HG02678 (cell line): ENCODE measurements at regions not wholly inside any gene's neighbourhood (a gene's known extent, or its start where the extent isn't known, plus 50 kb on each side); places are given as distances from the start of the nearest gene placed in this dataset.

Experiments
- ATAC-seq: cut with Tn5 transposase; IDR thresholded peaks from one replicate; pipeline ENCODE4 v1.9.1; 2021; ENCODE audit warnings: mild to moderate bottlenecking, moderate library complexity; ENCODE audit not compliant: unreplicated experiment

DNA sequence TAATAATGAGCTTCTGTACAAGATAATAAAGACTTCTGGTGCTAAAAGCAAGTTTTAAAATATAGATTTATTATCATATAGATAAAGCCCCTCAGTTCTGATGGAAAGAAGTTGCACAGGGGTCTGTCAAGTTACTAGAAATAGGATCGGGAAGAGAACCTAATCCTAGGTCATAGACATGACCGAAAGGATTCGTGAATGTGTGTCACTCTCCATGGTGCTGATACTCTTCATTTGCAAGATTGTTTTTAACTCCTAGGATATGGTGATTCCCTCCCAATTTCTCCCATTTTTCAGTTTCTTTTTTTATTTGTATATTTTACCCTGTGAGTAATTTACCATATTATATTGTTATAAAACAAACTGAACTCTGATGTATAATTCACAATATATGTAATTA, 58.9 kb upstream of the CTNNA2 start:
- ATAC-seq = no peak

DNA sequence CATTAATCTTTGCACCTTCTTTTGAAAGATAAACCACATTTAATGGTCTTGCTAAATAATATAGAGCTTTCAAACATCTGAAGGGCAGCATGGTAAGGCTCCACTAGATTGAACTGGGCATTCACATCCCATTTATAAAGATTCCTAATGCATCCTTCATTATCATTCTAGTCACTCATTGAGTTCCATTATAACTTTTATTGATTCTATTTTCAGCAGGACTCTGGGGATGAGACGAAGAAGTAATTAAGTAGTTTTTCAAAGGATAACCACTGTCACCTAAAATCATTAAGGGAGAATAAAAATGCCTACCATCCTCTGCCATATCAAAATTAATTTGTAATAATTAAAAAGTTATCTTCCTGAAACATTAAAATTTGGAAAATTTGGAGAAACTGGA, 60.2 kb upstream of the CTNNA2 start:
- ATAC-seq = no peak

DNA sequence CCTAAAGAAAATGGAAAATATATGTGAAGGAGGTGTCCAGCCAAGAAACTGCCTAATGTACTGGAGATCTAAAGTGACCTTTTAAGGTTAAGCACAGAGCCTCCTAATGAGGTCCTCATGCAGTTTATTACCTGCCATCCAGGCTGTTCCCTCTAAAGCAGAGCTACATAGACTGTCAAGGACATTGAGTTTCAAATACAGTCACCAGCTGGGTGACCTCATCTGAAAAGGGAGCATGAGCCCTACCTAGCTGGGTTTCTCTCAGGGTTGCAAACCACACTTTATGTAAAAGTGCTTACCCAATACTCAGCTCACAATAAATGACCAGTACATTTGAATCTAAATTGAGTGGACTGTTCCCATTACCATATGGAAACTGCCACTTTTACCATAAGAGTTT, 65.4 kb upstream of the CTNNA2 start:
- ATAC-seq = no peak

DNA sequence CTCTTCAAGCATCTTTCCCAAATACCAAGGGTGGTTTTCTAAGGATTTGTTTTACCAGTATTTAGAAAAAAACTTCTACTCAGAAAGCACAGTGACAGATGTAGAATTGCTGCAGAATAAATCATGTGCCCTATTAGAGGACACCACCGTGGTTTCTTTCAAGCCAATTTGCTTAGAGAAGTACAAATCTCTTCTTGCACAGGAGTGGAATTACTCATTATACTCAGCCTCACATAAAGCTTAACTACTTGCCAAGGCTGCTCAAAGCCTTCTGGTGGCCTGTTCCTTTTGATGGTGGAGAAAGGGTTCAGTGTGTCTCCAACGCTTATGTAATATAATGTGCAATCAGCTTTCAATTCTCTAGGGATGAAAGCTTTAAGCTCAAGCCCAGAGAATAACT, 66.5 kb upstream of the CTNNA2 start:
- ATAC-seq = no peak

DNA sequence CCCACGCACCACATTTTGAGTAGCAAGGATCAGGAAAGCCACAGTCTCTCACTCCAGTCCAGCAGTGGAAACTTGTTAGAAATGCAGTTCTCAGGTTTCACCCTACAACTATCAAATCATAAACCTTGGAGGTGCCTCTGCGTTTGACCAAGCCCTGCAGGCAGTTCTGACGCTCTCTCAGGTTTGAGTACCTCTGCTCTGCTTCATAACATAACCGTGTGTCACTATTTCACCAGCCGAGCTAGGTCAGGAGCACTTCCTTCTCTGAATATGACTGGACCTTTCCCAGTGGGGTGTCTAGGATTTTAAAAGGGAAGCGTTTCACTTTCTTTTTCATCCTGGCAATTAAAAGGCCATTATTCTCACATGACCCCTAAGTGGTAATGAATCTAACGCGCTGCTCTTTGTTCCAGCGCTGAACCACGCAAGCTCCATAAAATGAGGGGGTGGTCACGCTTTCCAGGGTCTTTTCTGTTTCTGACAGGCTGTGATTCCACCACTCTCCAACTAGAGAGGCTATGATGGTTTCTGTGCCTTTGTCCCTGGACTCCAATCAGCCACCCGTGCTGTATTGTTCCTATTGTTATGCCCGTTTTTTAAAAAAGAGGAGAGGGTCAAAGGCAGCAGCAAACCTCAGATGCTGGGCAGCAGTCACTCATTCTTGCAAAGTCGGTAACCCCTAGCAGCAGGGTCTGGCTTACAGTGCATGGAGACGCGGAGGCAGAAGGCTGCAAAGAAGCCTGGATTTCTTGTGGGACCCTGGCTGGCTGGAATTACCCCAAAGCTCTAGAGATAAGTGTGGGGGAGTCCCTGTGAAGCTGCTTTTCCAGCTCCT, 75.2 kb upstream of the CTNNA2 start:
- no peak for ATAC-seq

DNA sequence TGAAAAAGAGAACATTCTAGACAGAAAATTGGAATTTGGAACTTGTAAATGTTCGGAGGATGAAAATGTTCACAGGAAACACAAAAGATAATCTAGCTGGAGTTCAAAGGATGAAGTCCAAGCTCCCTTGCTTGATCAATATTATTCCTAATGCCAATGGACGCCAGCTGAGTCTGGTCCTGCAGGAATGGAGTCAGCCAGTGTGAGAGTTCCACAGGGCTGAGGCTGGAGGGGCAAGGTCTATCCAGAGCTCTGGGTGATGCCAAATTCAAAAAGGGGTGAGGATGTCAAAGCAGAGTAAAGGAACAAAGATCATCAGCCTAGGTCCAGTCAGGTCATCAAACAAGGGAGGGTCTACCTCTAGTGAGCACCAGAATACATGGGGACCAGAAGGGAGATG, 78.5 kb upstream of the CTNNA2 start:
- no peak for ATAC-seq

DNA sequence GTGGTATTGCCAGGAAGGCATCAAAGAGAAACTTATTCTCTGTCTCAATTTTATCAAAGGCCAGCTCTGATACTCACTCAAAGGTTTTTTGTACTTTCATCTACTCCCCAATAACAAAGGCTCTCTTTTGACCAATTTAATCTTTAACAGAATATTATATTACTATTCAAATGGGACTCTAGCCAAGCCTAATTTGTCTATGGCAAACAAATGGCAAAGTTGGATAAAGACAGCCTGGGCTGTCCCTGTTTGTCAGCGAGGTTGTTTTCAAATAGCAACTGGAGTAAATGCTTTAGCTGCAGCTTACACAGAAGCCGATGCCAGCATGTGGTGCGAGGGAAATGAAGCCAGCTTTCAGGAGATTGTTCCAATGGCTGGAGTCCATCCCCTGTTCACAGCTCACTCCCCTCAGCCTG, 80.1 kb upstream of the CTNNA2 start:
- ATAC-seq = no peak

DNA sequence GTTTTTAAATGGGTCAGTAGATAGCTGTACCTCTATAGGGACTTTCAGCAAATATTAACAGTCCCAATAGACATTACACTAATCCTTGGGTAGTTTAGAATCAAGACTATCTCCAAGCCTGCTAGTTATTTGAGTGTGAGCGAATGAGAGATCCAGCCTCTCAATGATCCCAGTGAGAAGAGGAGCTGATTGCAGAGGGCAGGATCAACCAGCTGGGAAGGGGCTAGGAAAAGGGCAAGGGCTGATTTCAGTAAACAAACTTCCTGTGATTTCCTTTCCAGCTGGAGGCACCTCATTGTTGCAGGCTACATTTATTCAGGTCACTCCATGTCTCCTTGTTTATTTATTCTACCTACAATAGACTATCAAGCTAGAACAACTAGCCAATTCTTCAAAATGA, 84.1 kb upstream of the CTNNA2 start:
- ATAC-seq = no peak

DNA sequence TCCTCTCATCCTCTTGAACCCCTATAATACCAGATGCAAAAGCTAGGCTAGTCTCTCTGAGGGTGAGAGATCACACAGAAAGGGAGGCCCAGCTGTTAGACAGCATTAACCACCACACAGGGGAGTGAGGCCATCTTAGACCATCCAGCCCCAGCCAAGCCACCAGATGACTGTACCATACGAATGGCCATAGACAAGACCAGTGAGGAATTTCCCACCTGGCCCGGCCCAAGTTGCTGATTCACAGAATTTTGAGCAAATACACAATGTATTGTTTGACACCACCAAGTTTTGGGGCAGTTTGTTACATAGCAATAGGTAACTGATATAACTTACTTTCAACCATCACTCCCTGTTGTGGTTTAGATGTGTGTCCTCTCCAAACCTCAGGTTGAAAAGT, 98.2 kb upstream of the CTNNA2 start:
- ATAC-seq = no peak

DNA sequence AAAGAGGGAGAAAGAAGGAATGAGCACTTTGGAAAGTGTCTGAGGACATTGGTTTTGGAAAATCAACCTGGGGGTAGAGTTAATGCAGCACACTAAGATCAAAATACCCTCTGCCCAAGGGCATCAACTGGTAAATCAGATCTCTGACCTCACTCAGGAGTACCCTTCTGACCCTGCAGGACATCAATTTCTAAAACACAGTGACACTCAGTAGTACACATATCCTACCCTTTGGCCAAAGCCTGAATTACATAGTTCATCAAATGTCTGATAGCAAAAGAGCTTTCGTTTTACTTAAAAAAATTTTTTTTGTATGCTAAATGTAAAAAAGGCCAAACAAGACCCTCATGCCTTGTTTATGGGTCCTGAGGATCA, 118.4 kb upstream of the CTNNA2 start:
- ATAC-seq = no peak

DNA sequence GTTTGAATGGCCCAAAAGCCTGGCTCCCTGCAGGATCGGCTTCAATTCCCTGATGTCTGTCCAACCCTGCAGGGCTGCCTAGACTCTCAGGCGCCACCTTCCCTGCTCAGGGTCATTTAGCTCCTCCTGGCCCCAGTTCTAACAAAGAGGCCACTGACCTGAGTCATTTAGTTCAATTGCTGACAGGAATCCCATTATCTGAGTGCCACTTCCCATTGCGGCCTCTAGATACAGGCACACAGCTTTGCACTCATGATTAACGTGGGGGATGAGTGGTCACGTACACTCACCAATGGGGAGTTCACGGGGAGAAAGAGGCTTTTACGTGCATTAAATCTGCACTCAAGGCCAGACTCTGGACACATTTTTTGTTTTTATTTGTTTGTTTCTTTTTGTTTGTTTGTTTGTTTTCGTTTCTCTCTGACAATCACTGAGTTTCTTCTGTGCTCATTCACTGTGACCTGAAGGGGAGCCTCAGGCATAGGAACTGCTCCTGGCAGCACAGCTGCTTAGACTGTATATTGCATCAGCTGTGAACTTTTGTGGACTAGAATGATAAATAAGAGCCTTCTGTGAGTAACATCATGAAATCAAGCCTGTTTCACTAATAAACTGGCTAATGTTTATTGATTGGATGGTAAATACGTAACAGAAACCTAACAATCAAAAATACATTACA, 118.9 kb upstream of the CTNNA2 start:
- no peak for ATAC-seq

DNA sequence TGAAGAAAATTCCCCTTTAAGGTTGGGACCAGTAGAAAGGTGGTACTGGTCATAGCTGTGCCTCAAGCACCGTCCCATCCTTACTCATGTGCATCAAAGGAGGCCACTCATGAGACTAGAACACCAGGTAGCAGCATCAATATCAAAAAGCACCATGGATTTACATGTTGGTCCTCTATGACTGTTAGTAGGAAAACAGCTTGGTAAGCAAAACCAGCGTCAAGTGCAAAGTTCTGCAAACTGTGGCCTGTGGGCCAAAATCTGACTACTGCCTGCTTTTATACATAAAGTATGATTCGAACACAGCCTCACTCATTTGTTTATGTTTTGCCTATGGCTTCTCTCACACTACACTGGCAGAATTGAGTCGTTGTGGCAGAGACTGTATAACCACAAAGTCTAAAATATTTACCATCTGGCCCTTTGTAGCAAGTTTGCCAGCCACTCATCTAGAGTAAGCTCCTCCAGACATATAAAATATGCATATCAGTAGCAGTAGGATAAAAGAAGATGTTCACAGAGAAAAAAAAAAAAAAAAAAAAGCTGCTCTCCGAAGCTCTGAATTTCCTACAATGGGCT, 119.7 kb upstream of the CTNNA2 start:
- no peak for ATAC-seq

DNA sequence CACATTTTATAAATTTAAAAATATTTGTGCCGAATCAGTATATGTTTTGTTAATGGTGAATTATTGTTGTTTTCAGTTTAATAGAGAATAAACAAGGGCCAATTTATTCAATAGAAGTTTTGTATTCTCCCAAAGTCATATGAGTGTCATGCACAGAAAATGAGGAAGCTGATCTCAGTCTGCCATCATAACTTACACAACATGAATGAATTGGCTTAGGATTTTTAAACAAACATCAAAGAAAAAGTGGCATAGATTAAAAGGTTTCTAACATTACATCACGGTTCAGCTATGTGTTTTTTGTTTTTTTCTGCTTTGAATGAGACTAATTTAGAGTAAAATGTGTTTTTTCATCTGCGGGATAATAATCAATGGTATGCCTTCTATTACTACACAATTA, 123.4 kb upstream of the CTNNA2 start:
- no peak for ATAC-seq

DNA sequence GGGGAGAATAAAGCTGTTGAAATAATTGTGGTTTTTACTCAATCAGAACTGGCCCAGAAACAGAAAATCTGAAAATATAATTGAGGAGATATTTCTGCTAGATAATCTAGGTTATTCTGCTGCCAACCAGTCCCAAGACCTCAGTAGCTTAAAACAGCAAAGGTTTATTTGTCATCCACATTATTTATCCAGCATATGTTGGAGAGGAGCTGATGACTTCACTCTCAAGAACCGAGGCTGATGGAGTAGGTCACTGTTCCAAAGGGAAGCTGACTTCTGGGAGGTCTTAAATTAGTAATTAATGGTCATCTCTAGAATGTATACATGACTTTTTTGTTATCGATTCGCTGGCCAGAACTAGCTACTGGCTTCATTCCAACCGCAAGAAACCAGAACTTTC, 124.8 kb upstream of the CTNNA2 start:
- ATAC-seq = no peak

DNA sequence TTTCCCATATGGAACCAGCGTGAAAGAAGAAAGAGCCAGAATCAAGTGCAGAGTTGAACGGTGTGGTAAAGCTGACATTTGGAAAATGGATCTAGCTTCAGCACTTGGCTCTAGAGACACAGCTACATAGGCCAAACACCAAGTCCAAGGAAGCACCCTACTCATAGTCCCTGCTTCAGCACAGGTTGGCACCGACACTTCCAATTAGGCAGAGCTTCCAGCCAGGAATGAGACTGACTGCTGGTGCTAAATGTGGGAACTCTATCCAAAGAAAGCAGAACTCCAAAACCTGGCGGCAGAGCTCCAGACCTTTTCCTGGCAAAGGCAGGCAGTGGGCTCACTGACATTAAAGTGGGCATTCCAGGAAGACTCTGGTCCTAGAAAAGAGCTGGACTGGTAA, 125.4 kb upstream of the CTNNA2 start:
- ATAC-seq = no peak

DNA sequence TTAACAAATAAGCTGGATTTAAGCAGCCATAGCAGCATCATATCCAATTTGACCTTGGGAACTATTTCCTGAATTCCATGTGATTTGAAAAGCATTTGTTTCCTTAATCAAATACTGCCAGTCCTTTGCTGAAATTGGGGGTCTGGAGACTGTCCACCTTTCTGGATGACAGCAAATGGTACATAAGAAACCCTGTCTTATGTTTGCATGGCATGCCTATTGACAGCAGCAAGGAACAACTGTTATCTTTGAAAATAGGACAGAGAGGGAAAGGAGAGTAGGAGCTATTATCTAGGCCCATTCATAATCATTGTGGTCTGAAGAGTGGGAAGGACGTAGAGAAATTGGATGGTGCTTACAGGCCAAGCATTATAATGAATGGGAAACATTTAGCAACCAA, 129.2 kb upstream of the CTNNA2 start:
- no peak for ATAC-seq

DNA sequence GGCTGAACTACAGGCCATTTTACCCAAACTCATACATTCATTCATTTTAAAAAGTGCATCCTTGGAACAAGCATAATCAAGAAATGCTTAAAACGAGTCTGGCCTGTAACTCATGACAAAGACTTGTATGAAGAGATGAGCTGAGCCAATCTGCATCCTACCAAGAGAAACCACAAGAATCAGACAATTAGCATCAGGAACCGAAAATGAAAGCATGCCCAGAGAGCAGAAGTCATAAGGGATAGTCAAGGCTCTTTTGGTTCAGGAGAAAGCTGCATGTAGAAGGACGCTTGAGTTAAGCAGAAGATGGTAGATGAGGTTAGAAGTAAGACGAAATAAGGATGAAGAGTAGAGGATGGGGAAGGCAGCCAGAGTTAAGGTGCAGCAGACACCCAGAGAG, 137.0 kb upstream of the CTNNA2 start:
- ATAC-seq = no peak

DNA sequence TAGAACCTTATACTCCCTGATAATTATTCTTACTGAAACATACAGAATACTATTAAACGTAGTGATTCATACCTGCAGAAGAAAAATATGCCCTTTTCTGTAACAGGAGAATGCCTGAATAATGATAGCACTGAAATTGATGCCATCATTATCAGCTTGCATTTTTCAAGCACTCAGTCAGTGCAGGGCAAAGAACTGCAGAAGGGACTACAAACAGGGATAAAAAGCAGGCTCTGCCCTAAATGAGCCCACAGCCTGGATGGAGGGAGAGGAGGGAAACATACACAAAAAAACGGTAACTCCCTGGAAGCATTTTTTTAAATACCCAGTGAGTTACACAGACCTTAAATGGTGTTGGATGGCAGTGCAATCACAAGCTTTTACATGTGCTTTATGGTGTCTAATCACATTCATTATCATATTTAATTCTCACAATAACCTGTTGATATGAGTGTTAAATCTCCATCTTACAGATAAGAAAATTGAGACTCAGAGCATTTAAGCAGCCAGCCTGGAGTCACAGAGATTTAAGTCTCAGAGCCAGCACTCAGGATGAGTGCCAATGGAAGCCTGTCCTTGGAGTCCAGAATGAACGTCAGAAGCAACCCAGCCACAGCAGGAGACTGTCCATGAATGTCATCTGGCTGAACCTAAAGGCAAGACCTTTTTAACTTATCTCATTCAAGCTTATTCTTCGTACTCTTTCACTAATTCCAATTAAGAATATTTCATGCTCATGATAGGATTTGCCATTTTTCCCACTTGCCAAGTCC, 139.3 kb upstream of the CTNNA2 start:
- no peak for ATAC-seq

DNA sequence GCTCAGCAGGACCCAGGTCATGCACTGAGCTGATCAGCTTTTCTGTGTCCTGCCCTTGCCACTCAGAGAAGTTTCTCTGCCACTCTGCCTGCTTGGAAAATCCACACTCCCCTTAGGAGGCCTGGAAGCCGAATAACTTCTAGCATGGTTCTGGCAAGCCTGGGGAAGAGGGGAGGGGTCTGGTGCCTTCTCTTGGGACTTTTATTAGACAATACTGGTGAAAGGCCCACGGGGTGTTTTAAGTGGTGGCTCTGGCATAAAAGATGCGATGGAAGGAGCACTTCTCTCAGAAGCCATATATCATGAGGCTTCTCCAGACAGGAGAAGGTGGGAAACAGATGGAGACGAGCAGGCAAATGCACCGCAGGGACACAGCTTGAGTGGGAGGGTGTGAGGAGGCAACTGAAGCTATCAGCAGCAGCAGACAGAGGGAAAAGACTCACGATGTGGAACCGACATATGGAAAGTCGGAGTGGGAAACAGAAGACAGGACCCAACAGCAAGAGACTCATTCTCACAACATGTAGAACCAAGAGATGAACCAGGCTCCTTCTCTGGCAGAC, 141.8 kb upstream of the CTNNA2 start:
- ATAC-seq = no peak

DNA sequence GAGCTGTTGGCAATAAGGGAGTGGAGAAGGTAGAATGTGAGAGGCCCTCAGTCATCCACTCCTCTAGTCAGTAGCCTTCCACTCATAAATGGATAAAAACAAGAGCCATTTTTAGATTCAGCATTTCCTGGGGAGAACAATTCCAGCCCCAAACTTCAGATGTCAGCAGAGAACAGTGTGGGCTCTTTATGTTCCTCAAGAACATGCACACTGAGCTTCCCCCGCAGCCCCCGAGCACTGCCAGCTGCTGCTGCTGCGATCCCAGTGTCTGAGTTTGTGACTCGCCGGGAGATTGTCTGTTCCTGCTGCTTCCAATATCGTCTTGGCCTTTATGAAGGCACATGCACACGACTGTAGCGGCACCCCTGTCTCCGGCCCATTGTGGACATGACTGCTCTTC, 143.7 kb upstream of the CTNNA2 start:
- ATAC-seq = no peak

DNA sequence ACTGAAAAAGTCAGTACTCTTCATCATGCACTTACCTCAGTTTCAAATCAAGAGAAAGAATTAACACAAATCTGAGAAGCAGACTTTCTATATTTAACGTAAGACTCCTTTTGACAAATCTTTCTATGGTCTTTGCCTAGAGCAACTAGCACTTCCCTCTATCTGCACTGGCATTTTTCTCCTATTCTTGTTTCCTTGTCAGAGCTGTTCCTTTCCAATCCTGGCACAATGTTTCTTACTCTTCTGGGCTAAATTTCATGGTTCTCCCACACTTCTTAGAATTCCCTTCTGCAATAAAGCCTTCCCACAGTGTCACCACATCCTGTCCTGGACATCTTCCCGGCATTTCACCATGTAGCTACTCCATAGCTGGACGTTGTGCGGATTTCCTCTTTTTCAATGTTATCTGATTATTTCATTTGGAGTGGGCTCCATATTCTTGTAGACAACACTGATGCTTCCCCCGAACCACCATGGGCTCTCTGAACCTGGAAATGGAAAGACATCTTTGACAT, 144.7 kb upstream of the CTNNA2 start:
- no peak for ATAC-seq
